Stimulated activated CD4-positive, alpha-beta T cell treated with anti-CD3 and anti-CD28 coated beads, Interleukin-1b, Interleukin-23, amount 100 ng/mL, for 24 hours (primary cell): ENCODE measurements at regions not wholly inside any gene's neighbourhood (a gene's known extent, or its start where the extent isn't known, plus 50 kb on each side); places are given as distances from the start of the nearest gene placed in this dataset.

Experiments
- DNase-seq, 4 experiments: peaks; one replicate each; pipeline ENCODE4 v3.0.0-alpha.2; 2020; ENCODE audit warnings: low read depth in 4 of 4, low spot score in 1 of 4

GRCh38 chr20:52652271-52652670, 319.9 kb upstream of the TSHZ2 start:
- no peak for DNase-seq

GRCh38 chr20:52649727-52650126, 322.4 kb upstream of the TSHZ2 start:
- DNase-seq: no peak

- no peak for DNase-seq
These were observed 326.3 kb upstream of the TSHZ2 start for GRCh38 chr20:52645822-52646221.

- no peak for DNase-seq
These were observed 329.1 kb upstream of the TSHZ2 start for GRCh38 chr20:52643034-52643433.

- DNase-seq: no peak
These were observed 335.0 kb upstream of the TSHZ2 start for GRCh38 chr20:52637201-52637600.

- DNase-seq: no peak
These were observed 340.7 kb upstream of the TSHZ2 start for GRCh38 chr20:52631469-52631868.

GRCh38 chr20:52630138-52630537, 342.0 kb upstream of the TSHZ2 start:
- no peak for DNase-seq

- no peak for DNase-seq
These were observed 347.9 kb upstream of the TSHZ2 start for GRCh38 chr20:52624281-52624680.

GRCh38 chr20:52622081-52622480, 350.1 kb upstream of the TSHZ2 start:
- DNase-seq: no peak

- no peak for DNase-seq
These were observed 350.8 kb upstream of the TSHZ2 start for GRCh38 chr20:52621401-52621800.

- DNase-seq: no peak
These were observed 352.5 kb upstream of the TSHZ2 start for GRCh38 chr20:52619671-52620070.

- no peak for DNase-seq
These were observed 353.1 kb upstream of the TSHZ2 start for GRCh38 chr20:52619101-52619500.

GRCh38 chr20:52616629-52617028, 355.5 kb upstream of the TSHZ2 start:
- no peak for DNase-seq

- no peak for DNase-seq
These were observed 357.9 kb upstream of the TSHZ2 start for GRCh38 chr20:52614051-52614863.

- DNase-seq: no peak
These were observed 360.0 kb upstream of the TSHZ2 start for GRCh38 chr20:52612046-52612632.

GRCh38 chr20:52610749-52611148, 361.4 kb upstream of the TSHZ2 start:
- DNase-seq: no peak

- DNase-seq: no peak
These were observed 370.7 kb upstream of the TSHZ2 start for GRCh38 chr20:52601295-52601971.

GRCh38 chr20:52596256-52596655, 375.9 kb upstream of the TSHZ2 start:
- DNase-seq: no peak

- DNase-seq: no peak
These were observed 376.6 kb upstream of the TSHZ2 start for GRCh38 chr20:52595518-52595917.

GRCh38 chr20:52593654-52594053, 378.5 kb upstream of the TSHZ2 start:
- DNase-seq: no peak

- no peak for DNase-seq
These were observed 379.6 kb upstream of the TSHZ2 start for GRCh38 chr20:52592567-52592966.

- DNase-seq: no peak
These were observed 382.1 kb upstream of the TSHZ2 start for GRCh38 chr20:52590100-52590499.
